Motor neuron (in vitro differentiated cells): ENCODE measurements at regions not wholly inside any gene's neighbourhood (a gene's known extent, or its start where the extent isn't known, plus 50 kb on each side); places are given as distances from the start of the nearest gene placed in this dataset.

Experiments
- ATAC-seq, 8 experiments: fragments of 200-7000 bp; cut with Tn5 transposase; replicated peaks in 6 of 8; 2 replicates each; pipeline ENCODE4 v1.8.0; 2021; ENCODE audit warnings: mild to moderate bottlenecking in 8 of 8, moderate library complexity in 8 of 8
- H3K27ac ChIP-seq, 2 donors: fragments of 250-450 bp; sonication (Bioruptor Pico); 2 replicates each; pipeline ENCODE4 v1.9.0; 2021; ENCODE audit warnings: antibody characterized with exemption in 2 of 2, mild to moderate bottlenecking in 2 of 2, moderate library complexity in 1 of 2
- H3K4me1 ChIP-seq, 2 donors: fragments of 250-450 bp; sonication (Bioruptor Pico); replicated peaks in 1 of 2; 2 replicates each; pipeline ENCODE4 v1.6.1; 2021; ENCODE audit warnings: antibody characterized with exemption in 2 of 2, mild to moderate bottlenecking in 2 of 2, moderate library complexity in 1 of 2
- H3K4me3 ChIP-seq, 5 donors: fragments of 250-450 bp; sonication (Bioruptor Pico); 2 replicates each; pipeline ENCODE4 v1.9.0; 2021; ENCODE audit warnings: antibody characterized with exemption in 5 of 5, mild to moderate bottlenecking in 5 of 5, moderate library complexity in 4 of 5
- WGBS, 10 experiments: fragments of 450-650 bp; shearing (Covaris generic); methylation state at CpG; one replicate each; pipeline ENCODE4 v1.0.0; 2022; 5-methylcytosine and 5-hydroxymethylcytosine counted together
- in situ Hi-C, 9 experiments: fragments of 400-800 bp; cut with MboI; loops; one replicate each; pipeline ENCODE4 v1.15.0; 2021; ENCODE audit warnings: low sequenced_read_pairs in 9 of 9, low pct_unique_long_range_greater_than_20kb in 2 of 9; ENCODE audit not compliant: unreplicated experiment in 9 of 9

- WGBS, 10 experiments: 90 to 100% (median 100%) methylated on average over 1 to 5 of the region's 5 CpGs; no CpG with 5 or more reads in 4 of the 10 experiments
- in situ Hi-C loops: no loop called here
- no peak for ATAC-seq
- H3K4me1 ChIP-seq: no peaks in the 10 kb centered on the region
- H3K4me3 ChIP-seq: no peak overlapping the region
- no peak overlapping the region for H3K27ac ChIP-seq
Observed at GRCh38 chr5:14090755-14091154, 52.4 kb upstream of the TRIO start.

- in situ Hi-C loops: no loop called here
- no peak overlapping the region for H3K4me3 ChIP-seq
- no peaks in the 10 kb centered on the region for H3K4me1 ChIP-seq
- ATAC-seq: no peak
- 69 to 100% (median 92%) methylated on average over 1 to 2 of the region's 2 CpGs; no CpG with 5 or more reads in 1 of the 10 experiments for WGBS, 10 experiments
- H3K27ac ChIP-seq: no peak overlapping the region
Observed at GRCh38 chr5:14090290-14090689, 52.9 kb upstream of the TRIO start.

GRCh38 chr5:14089198-14089597 lies 53.9 kb upstream of the TRIO start:
- ATAC-seq: no peak
- H3K27ac ChIP-seq: no peak overlapping the region
- H3K4me1 ChIP-seq: peaks cover 0 to 1% of the 10 kb centered on the region in 2 donors
- in situ Hi-C loops: no loop called here
- 79 to 100% (median 87%) methylated on average over 1 to 2 of the region's 2 CpGs for WGBS, 10 experiments
- H3K4me3 ChIP-seq: no peak overlapping the region

GRCh38 chr5:14086261-14086660 lies 56.9 kb upstream of the TRIO start:
- ATAC-seq: no peak
- in situ Hi-C loops: no loop called here
- Histone ChIP-seq H3K4me3 (no peak overlapping the region), H3K27ac (no peak overlapping the region), H3K4me1 (peaks cover 0 to 3% of the 10 kb centered on the region in 2 donors)
- 20 to 94% (median 80%) methylated on average over 1 to 2 of the region's 2 CpGs; no CpG with 5 or more reads in 5 of the 10 experiments for WGBS, 10 experiments

GRCh38 chr5:14082973-14083372 lies 60.2 kb upstream of the TRIO start:
- 43 to 100% (median 73%) methylated on average over 1 to 2 of the region's 2 CpGs; no CpG with 5 or more reads in 3 of the 10 experiments for WGBS, 10 experiments
- in situ Hi-C loops: no loop called here

GRCh38 chr5:14082523-14082922 lies 60.6 kb upstream of the TRIO start:
- 61 to 100% (median 87%) methylated on average over 1 to 4 of the region's 4 CpGs; no CpG with 5 or more reads in 2 of the 10 experiments for WGBS, 10 experiments
- H3K27ac ChIP-seq: no peak overlapping the region
- in situ Hi-C loops: no loop called here
- H3K4me3 ChIP-seq: no peak overlapping the region
- no peak for ATAC-seq
- peaks cover 0 to 3% of the 10 kb centered on the region in 2 donors for H3K4me1 ChIP-seq

More at GRCh38 chr5:14082973-14083372, 60.2 kb upstream of the TRIO start:
- Histone ChIP-seq H3K4me1 (peaks cover 0 to 3% of the 10 kb centered on the region in 2 donors), H3K4me3 (no peak overlapping the region), H3K27ac (no peak overlapping the region)
- ATAC-seq: no peak

- WGBS, 10 experiments: 30 to 100% (median 80%) methylated on average over 1 of the region's 1 CpG; no CpG with 5 or more reads in 1 of the 10 experiments
- in situ Hi-C loops: no loop called here
- Histone ChIP-seq H3K27ac (no peak overlapping the region), H3K4me3 (no peak overlapping the region), H3K4me1 (peaks cover 0 to 3% of the 10 kb centered on the region in 2 donors)
- ATAC-seq: no peak
Observed at GRCh38 chr5:14081791-14082190, 61.4 kb upstream of the TRIO start.

- in situ Hi-C loops: no loop called here
- no peak overlapping the region for H3K4me3 ChIP-seq
- 94 to 100% (median 97%) methylated on average over 3 of the region's 3 CpGs; no CpG with 5 or more reads in 1 of the 10 experiments for WGBS, 10 experiments
- H3K4me1 ChIP-seq: no peaks in the 10 kb centered on the region
- H3K27ac ChIP-seq: no peak overlapping the region
- no peak for ATAC-seq
Observed at GRCh38 chr5:14078716-14079115, 64.4 kb upstream of the TRIO start.

- Histone ChIP-seq H3K4me1 (no peaks in the 10 kb centered on the region), H3K27ac (no peak overlapping the region), H3K4me3 (no peak overlapping the region)
- ATAC-seq: no peak
- 60 to 100% (median 86%) methylated on average over 1 to 7 of the region's 8 CpGs; no CpG with 5 or more reads in 2 of the 10 experiments for WGBS, 10 experiments
- in situ Hi-C loops: no loop called here
Observed at GRCh38 chr5:14077501-14077900, 65.6 kb upstream of the TRIO start.

GRCh38 chr5:14076561-14076960 lies 66.6 kb upstream of the TRIO start:
- in situ Hi-C loops: no loop called here
- H3K27ac ChIP-seq: no peak overlapping the region
- no peak overlapping the region for H3K4me3 ChIP-seq
- H3K4me1 ChIP-seq: no peaks in the 10 kb centered on the region
- ATAC-seq: no peak
- WGBS, 10 experiments: 20 to 95% (median 49%) methylated on average over 1 to 7 of the region's 7 CpGs; no CpG with 5 or more reads in 3 of the 10 experiments

GRCh38 chr5:14075937-14076336 lies 67.2 kb upstream of the TRIO start:
- Histone ChIP-seq H3K4me1 (no peaks in the 10 kb centered on the region), H3K27ac (no peak overlapping the region), H3K4me3 (no peak overlapping the region)
- ATAC-seq: no peak
- 65 to 97% (median 86%) methylated on average over 4 to 11 of the region's 11 CpGs for WGBS, 10 experiments
- in situ Hi-C loops: no loop called here

- Histone ChIP-seq H3K4me3 (no peak overlapping the region), H3K27ac (no peak overlapping the region), H3K4me1 (no peaks in the 10 kb centered on the region)
- WGBS, 10 experiments: 60 to 100% (median 81%) methylated on average over 1 to 5 of the region's 5 CpGs; no CpG with 5 or more reads in 1 of the 10 experiments
- ATAC-seq: no peak
- in situ Hi-C loops: no loop called here
Observed at GRCh38 chr5:14071433-14071832, 71.7 kb upstream of the TRIO start.

- Histone ChIP-seq H3K4me1 (no peaks in the 10 kb centered on the region), H3K4me3 (no peak overlapping the region), H3K27ac (no peak overlapping the region)
- ATAC-seq: no peak
- 77 to 100% (median 83%) methylated on average over 1 to 7 of the region's 7 CpGs; no CpG with 5 or more reads in 3 of the 10 experiments for WGBS, 10 experiments
- in situ Hi-C loops: no loop called here
Observed at GRCh38 chr5:14069021-14069420, 74.1 kb upstream of the TRIO start.

GRCh38 chr5:14068136-14068535 lies 75.0 kb upstream of the TRIO start:
- Histone ChIP-seq H3K27ac (no peak overlapping the region), H3K4me3 (no peak overlapping the region), H3K4me1 (no peaks in the 10 kb centered on the region)
- in situ Hi-C loops: no loop called here
- WGBS, 10 experiments: 80 to 100% (median 93%) methylated on average over 2 to 3 of the region's 4 CpGs
- ATAC-seq: no peak
